Esophagus squamous epithelium (tissue), 5 donors: ENCODE measurements at regions not wholly inside any gene's neighbourhood (a gene's known extent, or its start where the extent isn't known, plus 50 kb on each side); places are given as distances from the start of the nearest gene placed in this dataset.

Experiments
- DNase-seq: peaks from one replicate; lab custom pipeline; 2025; lab: John Stamatoyannopoulos, UW
- H3K27ac ChIP-seq, 4 donors: fragments of 200-600 bp; sonication (generic); one replicate each; pipeline ENCODE4 v1.5.1; 2016 to 2019; ENCODE audit warnings: mild to moderate bottlenecking in 1 of 4
- H3K27me3 ChIP-seq, 4 donors: fragments of 200-600 bp; sonication (generic); 1 replicate in 3 of 4; 2 replicates in 1 of 4; pipeline versions ENCODE4 v1.5.1 to v1.6.0; 2017 to 2021; ENCODE audit warnings: antibody characterized with exemption in 1 of 4
- H3K36me3 ChIP-seq, 3 donors: fragments of 200-600 bp; sonication (generic); one replicate each; pipeline ENCODE4 v1.5.1; 2016 to 2019
- H3K4me1 ChIP-seq, 3 donors: fragments of 200-600 bp; sonication (generic); one replicate each; pipeline ENCODE4 v1.5.1; 2017 to 2019
- H3K4me3 ChIP-seq, 4 donors: fragments of 200-600 bp; sonication (generic); 1 replicate in 3 of 4; 2 replicates in 1 of 4; pipeline ENCODE4 v1.5.1; 2016 to 2019; ENCODE audit warnings: mild to moderate bottlenecking in 2 of 4, moderate library complexity in 1 of 4
- H3K9me3 ChIP-seq, 3 donors: fragments of 200-600 bp; sonication (generic); one replicate each; pipeline ENCODE4 v1.5.1; 2016 to 2019
- POLR2A ChIP-seq, 4 donors: fragments of 450-650 bp; IDR thresholded peaks; one replicate each; pipeline ENCODE4 v1.6.1; 2017; ENCODE audit warnings: antibody characterized with exemption in 4 of 4, mild to moderate bottlenecking in 4 of 4, moderate library complexity in 3 of 4
- WGBS, 2 donors: methylation state at CpG; one replicate each; pipeline ENCODE4 v1.1.5; 2018; 5-methylcytosine and 5-hydroxymethylcytosine counted together
- intact Hi-C: fragments of 100-400 bp; cut with DNase I; formaldehyde crosslinking; loops from one replicate; pipeline ENCODE4 v1.15.0; 2022
- TF ChIP-seq, protein P1 (sequence below), 6 experiments: fragments of 450-650 bp in 4 of 6; fragments of 200-600 bp in 2 of 6; sonication (generic) in 2 of 6; IDR thresholded peaks; one replicate each; pipeline ENCODE4 v1.5.1; 2016 to 2019; ENCODE audit warnings: antibody characterized with exemption in 6 of 6, mild to moderate bottlenecking in 4 of 6, moderate library complexity in 4 of 6
- donor health status: DM: yes; HTN: yes; CAD: no.

- no peak for DNase-seq
- no peak overlapping the region for H3K4me3 ChIP-seq
- peaks cover 0 to 5% (median 0%) of the 10 kb centered on the region in 3 donors for H3K9me3 ChIP-seq
- no peak overlapping the region for H3K27ac ChIP-seq
- intact Hi-C loops = no loop called here
- no peaks in the 10 kb centered on the region for H3K27me3 ChIP-seq
- WGBS, 2 donors = 66 to 77% methylated on average over 4 of the region's 4 CpGs
- TF ChIP-seq POLR2A (IDR thresholded peaks at IDR 0.05) = no peak
- TF ChIP-seq, protein P1, sequence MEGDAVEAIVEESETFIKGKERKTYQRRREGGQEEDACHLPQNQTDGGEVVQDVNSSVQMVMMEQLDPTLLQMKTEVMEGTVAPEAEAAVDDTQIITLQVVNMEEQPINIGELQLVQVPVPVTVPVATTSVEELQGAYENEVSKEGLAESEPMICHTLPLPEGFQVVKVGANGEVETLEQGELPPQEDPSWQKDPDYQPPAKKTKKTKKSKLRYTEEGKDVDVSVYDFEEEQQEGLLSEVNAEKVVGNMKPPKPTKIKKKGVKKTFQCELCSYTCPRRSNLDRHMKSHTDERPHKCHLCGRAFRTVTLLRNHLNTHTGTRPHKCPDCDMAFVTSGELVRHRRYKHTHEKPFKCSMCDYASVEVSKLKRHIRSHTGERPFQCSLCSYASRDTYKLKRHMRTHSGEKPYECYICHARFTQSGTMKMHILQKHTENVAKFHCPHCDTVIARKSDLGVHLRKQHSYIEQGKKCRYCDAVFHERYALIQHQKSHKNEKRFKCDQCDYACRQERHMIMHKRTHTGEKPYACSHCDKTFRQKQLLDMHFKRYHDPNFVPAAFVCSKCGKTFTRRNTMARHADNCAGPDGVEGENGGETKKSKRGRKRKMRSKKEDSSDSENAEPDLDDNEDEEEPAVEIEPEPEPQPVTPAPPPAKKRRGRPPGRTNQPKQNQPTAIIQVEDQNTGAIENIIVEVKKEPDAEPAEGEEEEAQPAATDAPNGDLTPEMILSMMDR (IDR thresholded peaks at IDR 0.05) = no peak
- H3K4me1 ChIP-seq = no peaks in the 10 kb centered on the region
- no peaks in the 10 kb centered on the region for H3K36me3 ChIP-seq
Observed at GRCh38 chr3:110491413-110491812, 580.2 kb upstream of the NECTIN3 start.

DNA sequence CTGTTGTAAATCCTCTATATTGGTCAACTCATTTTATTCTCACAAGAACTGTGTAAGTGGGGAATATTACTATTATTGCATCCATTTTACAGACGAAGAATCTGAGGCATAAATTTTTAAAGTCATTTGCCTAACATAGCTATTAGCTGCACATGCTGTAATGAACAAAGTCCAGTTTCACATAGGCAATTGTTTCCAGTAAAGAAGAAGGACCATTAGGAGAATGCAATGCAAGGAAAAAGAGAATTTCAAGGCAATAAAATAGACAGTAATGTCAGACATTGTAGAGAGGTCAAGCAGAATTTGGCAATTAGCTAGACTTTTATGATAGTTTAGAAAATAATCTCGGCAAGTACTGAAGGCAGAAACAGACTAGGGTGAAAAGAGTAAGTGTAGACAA is 578.7 kb upstream of the NECTIN3 start:
- peaks cover 0 to 1% (median 0%) of the 10 kb centered on the region in 3 donors for H3K9me3 ChIP-seq
- H3K36me3 ChIP-seq = no peaks in the 10 kb centered on the region
- 65 to 67% methylated on average over 2 of the region's 2 CpGs for WGBS, 2 donors
- DNase-seq = no peak
- TF ChIP-seq, protein P1 (IDR thresholded peaks at IDR 0.05) = no peak
- no peak for TF ChIP-seq POLR2A (IDR thresholded peaks at IDR 0.05)
- H3K4me1 ChIP-seq = no peaks in the 10 kb centered on the region
- H3K27ac ChIP-seq = no peak overlapping the region
- H3K27me3 ChIP-seq = no peaks in the 10 kb centered on the region
- H3K4me3 ChIP-seq = no peak overlapping the region
- intact Hi-C loops = no loop called here

DNA sequence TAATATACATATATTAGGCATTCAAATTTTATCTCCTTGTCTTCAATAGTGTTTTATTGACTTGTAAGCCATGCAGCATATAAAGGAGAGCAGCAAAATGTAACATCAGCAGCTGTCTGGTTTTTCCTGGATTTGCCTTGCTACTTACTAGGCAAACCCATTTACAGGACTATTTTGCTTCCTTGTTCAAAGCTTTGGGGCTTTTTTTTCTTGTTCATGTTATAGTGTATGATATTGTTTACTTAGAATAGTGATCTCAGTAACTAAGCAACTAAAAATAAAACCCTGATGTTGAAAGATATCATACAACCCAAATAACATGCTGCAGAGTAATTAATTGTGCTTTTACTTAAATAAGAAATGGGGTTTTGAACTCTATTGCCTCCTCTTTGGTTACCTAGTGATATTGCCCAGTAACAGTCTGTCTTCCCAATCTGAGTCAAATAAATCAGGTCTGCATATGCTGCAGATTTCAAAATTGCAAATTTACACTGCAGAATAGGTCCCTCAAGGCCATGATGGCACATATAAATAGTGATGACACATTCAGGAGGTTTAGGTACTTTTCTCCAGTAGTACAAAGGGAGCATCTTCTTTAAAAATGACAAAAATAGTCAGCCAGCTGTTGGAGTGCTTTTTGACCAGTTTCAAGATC is 578.1 kb upstream of the NECTIN3 start:
- H3K9me3 ChIP-seq = no peaks in the 10 kb centered on the region
- H3K27ac ChIP-seq = no peak overlapping the region
- intact Hi-C loops = no loop called here
- DNase-seq = no peak
- H3K4me1 ChIP-seq = no peaks in the 10 kb centered on the region
- TF ChIP-seq, protein P1 (IDR thresholded peaks at IDR 0.05) = no peak
- TF ChIP-seq POLR2A (IDR thresholded peaks at IDR 0.05) = no peak
- no peaks in the 10 kb centered on the region for H3K27me3 ChIP-seq
- H3K4me3 ChIP-seq = no peak overlapping the region
- H3K36me3 ChIP-seq = no peaks in the 10 kb centered on the region

GRCh38 chr3:110494093-110494490 is 577.5 kb upstream of the NECTIN3 start:
- Histone ChIP-seq H3K4me1 (no peaks in the 10 kb centered on the region), H3K27ac (no peak overlapping the region), H3K36me3 (no peaks in the 10 kb centered on the region), H3K4me3 (no peak overlapping the region), H3K27me3 (no peaks in the 10 kb centered on the region), H3K9me3 (no peaks in the 10 kb centered on the region)
- no peak for DNase-seq
- intact Hi-C loops = no loop called here
- 17 to 44% methylated on average over 1 of the region's 1 CpG for WGBS, 2 donors
- TF ChIP-seq, protein P1 (IDR thresholded peaks at IDR 0.05) = no peak
- no peak for TF ChIP-seq POLR2A (IDR thresholded peaks at IDR 0.05)

- Histone ChIP-seq H3K9me3 (no peaks in the 10 kb centered on the region), H3K4me3 (no peak overlapping the region), H3K4me1 (no peaks in the 10 kb centered on the region), H3K27me3 (no peaks in the 10 kb centered on the region), H3K36me3 (no peaks in the 10 kb centered on the region), H3K27ac (no peak overlapping the region)
- no peak for TF ChIP-seq POLR2A (IDR thresholded peaks at IDR 0.05)
- TF ChIP-seq, protein P1 (IDR thresholded peaks at IDR 0.05) = no peak
- WGBS, 2 donors = 67 to 72% methylated on average over 4 of the region's 8 CpGs
- intact Hi-C loops = no loop called here
- DNase-seq = no peak
Observed at GRCh38 chr3:110494728-110495127, 576.9 kb upstream of the NECTIN3 start.
